NCI-H526 (cell line): ENCODE measurements at regions not wholly inside any gene's neighbourhood (a gene's known extent, or its start where the extent isn't known, plus 50 kb on each side); places are given as distances from the start of the nearest gene placed in this dataset.
"Not testable (repeated sequence)": the region's sequence is repeated elsewhere in the genome, so short reads cannot be mapped to it uniquely, and the experiment has no call there.

Experiments used
- DNase-seq, 2 experiments: peaks; one replicate each; lab custom pipeline; 2025; lab: John Stamatoyannopoulos, UW

GRCh38 chr11:100531290-100531689, 155.8 kb upstream of the ARHGAP42 start:
- not testable (repeated sequence) for DNase-seq

- DNase-seq, result no peak
These were observed 150.1 kb upstream of the ARHGAP42 start for GRCh38 chr11:100536979-100537378.

- DNase-seq, result peak in 1 of 2 experiments; percentile 6
These were observed 143.7 kb upstream of the ARHGAP42 start for GRCh38 chr11:100543386-100543785.

- DNase-seq, result no peak
These were observed 141.5 kb upstream of the ARHGAP42 start for GRCh38 chr11:100545556-100545955.

- DNase-seq, result no peak
These were observed 141.1 kb upstream of the ARHGAP42 start for GRCh38 chr11:100545970-100546369.

GRCh38 chr11:100546714-100547113, 140.4 kb upstream of the ARHGAP42 start:
- DNase-seq, result peak; percentile 21 to 37

- DNase-seq, result no peak
These were observed 136.8 kb upstream of the ARHGAP42 start for GRCh38 chr11:100550298-100550697.

- DNase-seq, result no peak
These were observed 136.0 kb upstream of the ARHGAP42 start for GRCh38 chr11:100550912-100551632.

- DNase-seq, result no peak
These were observed 131.2 kb upstream of the ARHGAP42 start for GRCh38 chr11:100555931-100556330.

GRCh38 chr11:100556781-100557180, 130.3 kb upstream of the ARHGAP42 start:
- DNase-seq, result no peak

- DNase-seq, result no peak
These were observed 129.1 kb upstream of the ARHGAP42 start for GRCh38 chr11:100557830-100558611.

GRCh38 chr11:100560606-100561005, 126.5 kb upstream of the ARHGAP42 start:
- DNase-seq, result no peak

GRCh38 chr11:100561323-100561722, 125.8 kb upstream of the ARHGAP42 start:
- no peak for DNase-seq

- no peak for DNase-seq
These were observed 125.0 kb upstream of the ARHGAP42 start for GRCh38 chr11:100562128-100562527.

- DNase-seq, result no peak
These were observed 123.4 kb upstream of the ARHGAP42 start for GRCh38 chr11:100563541-100564280.

- DNase-seq, result no peak
These were observed 113.1 kb upstream of the ARHGAP42 start for GRCh38 chr11:100573911-100574513.

- peak; percentile 30 to 49 for DNase-seq
These were observed 112.0 kb upstream of the ARHGAP42 start for GRCh38 chr11:100574894-100575769.

GRCh38 chr11:100575860-100576717, 111.0 kb upstream of the ARHGAP42 start:
- DNase-seq, result peak; percentile 40 to 79

- no peak for DNase-seq
These were observed 110.4 kb upstream of the ARHGAP42 start for GRCh38 chr11:100576718-100577021.

GRCh38 chr11:100578831-100579311, 108.2 kb upstream of the ARHGAP42 start:
- DNase-seq, result no peak
